NB4 (cell line): ENCODE measurements at regions not wholly inside any gene's neighbourhood (a gene's known extent, or its start where the extent isn't known, plus 50 kb on each side); places are given as distances from the start of the nearest gene placed in this dataset.
"Not testable (repeated sequence)": the region's sequence is repeated elsewhere in the genome, so short reads cannot be mapped to it uniquely, and the experiment has no call there.

Experiments used
- CTCF ChIP-seq: IDR thresholded peaks from one replicate; pipeline ENCODE4 v1.5.1; 2012; ENCODE audit warnings: low read depth, low read length
- MAX ChIP-seq: IDR thresholded peaks from 2 replicates; pipeline ENCODE4 v1.6.1; 2011; ENCODE audit warnings: low read depth, low read length

- TF ChIP-seq CTCF, MAX: not testable (repeated sequence)
Measured at GRCh38 chr4:31499216-31499615, 779.0 kb downstream of the PCDH7 start.
